ENCODE measurements at regions not wholly inside any gene's neighbourhood (a gene's known extent, or its start where the extent isn't known, plus 50 kb on each side); places are given as distances from the start of the nearest gene placed in this dataset.

- Histone ChIP-seq H3K27me3 (ENCODE audit: control insufficient read depth in 2 of 2, insufficient read depth in 2 of 2, low read length in 2 of 2) (no peaks in the 10 kb centered on the region), H3K9ac (ENCODE audit: insufficient read depth in 1 of 2, low read depth in 2 of 2, low read length in 2 of 2) (no peak overlapping the region), H3K9me1 (ENCODE audit: control insufficient read depth, insufficient read depth, low read length) (no peaks in the 10 kb centered on the region), H3K79me2 (ENCODE audit: control insufficient read depth, insufficient read depth, low read length) (no peaks in the 10 kb centered on the region), H3K4me3 (no peak overlapping the region), H3K27ac (ENCODE audit: extremely low read depth, low read depth, low read length) (no peak overlapping the region), H3K4me1 (replicated peaks in 1 of 2; ENCODE audit: control insufficient read depth in 2 of 2, insufficient read depth in 2 of 2, low read length in 2 of 2) (no peaks in the 10 kb centered on the region), H3K9me3 (replicated peaks; ENCODE audit: control insufficient read depth, insufficient read depth, low read depth, low read length) (no peaks in the 10 kb centered on the region), H3K36me3 (ENCODE audit: control insufficient read depth, insufficient read depth, low read length) (no peaks in the 10 kb centered on the region), H2AFZ (ENCODE audit: low read depth, low read length) (no peak overlapping the region), H3K4me2 (ENCODE audit: insufficient read depth, low read length) (no peak overlapping the region), H4K20me1 (replicated peaks; ENCODE audit: control insufficient read depth, insufficient read depth, low read length) (no peaks in the 10 kb centered on the region)
- BruUV-seq (replicated peaks) = no TSS peak
- intact Hi-C loops (cut with micrococcal nuclease) (no loop called here), in situ Hi-C loops (cut with MboI) (no loop called here)
- no peak for ATAC-seq
- DNase-seq (ENCODE audit: extremely low read depth in 1 of 4, low spot score in 3 of 4) = no peak
- POLR2A ChIA-PET = no interaction called here
- CTCF ChIA-PET (ENCODE audit: low intra/inter-chr PET ratio) = no interaction called here
- 0% methylated on average over 5 of the region's 5 CpGs for WGBS (ENCODE audit: insufficient coverage, low coverage, missing lambda C conversion rate)
- FAIRE-seq = no peak
- TF ChIP-seq DLX4 (CRISPR knock-in tag; IDR thresholded peaks at IDR 0.05) (no peak), ZEB2 (IDR thresholded peaks at IDR 0.05) (no peak), SMAD1 (IDR thresholded peaks at IDR 0.05; ENCODE audit: low read depth, low read length, partially characterized antibody) (no peak), ZNF436 (CRISPR knock-in tag; IDR thresholded peaks at IDR 0.05) (no peak), E4F1 (CRISPR knock-in tag; IDR thresholded peaks at IDR 0.05; ENCODE audit: borderline replicate concordance) (no peak), CREBBP (IDR thresholded peaks at IDR 0.05; ENCODE audit: low read depth, low read length) (no peak)
Observed at GRCh38 chr12:77437206-77437605, 371.8 kb upstream of the E2F7 start.
